Loucy (cell line): ENCODE measurements at regions not wholly inside any gene's neighbourhood (a gene's known extent, or its start where the extent isn't known, plus 50 kb on each side); places are given as distances from the start of the nearest gene placed in this dataset.

Experiments
- CTCF ChIP-seq: fragments of 200-600 bp; sonication (generic); conservative IDR thresholded peaks from 2 replicates; pipeline ENCODE4 v1.5.1; 2014; ENCODE audit warnings: mild to moderate bottlenecking, antibody characterized with exemption, low read length
- EZH2phosphoT487 ChIP-seq: fragments of 200-600 bp; IDR thresholded peaks from 2 replicates; pipeline ENCODE4 v1.6.1; 2018; ENCODE audit warnings: antibody characterized with exemption, mild to moderate bottlenecking, moderate library complexity, borderline replicate concordance

GRCh38 chr6:78476561-78476960, 390.8 kb upstream of the IRAK1BP1 start:
- TF ChIP-seq CTCF (no peak), EZH2phosphoT487 (no peak)
